Retinal pigment epithelial cell (primary cell): ENCODE measurements at regions not wholly inside any gene's neighbourhood (a gene's known extent, or its start where the extent isn't known, plus 50 kb on each side); places are given as distances from the start of the nearest gene placed in this dataset.

ENCODE experiments used
- DNase-seq: peaks from one replicate; pipeline ENCODE4 v3.0.0-alpha.2; 2010; ENCODE audit warnings: low read depth
- H3K4me3 ChIP-seq: 2 replicates; pipeline ENCODE4 v1.5.1; 2011; ENCODE audit warnings: mild to moderate bottlenecking, low read length, control low read depth, moderate library complexity
- CTCF ChIP-seq: conservative IDR thresholded peaks from 2 replicates; pipeline ENCODE4 v1.5.1; 2011; ENCODE audit warnings: low read depth, low read length, control low read depth, inconsistent platforms

GRCh38 chr20:57934913-57935312, 225.1 kb upstream of the PMEPA1 start:
- no peak for DNase-seq
- H3K4me3 ChIP-seq = no peak overlapping the region
- TF ChIP-seq CTCF = no peak

DNA sequence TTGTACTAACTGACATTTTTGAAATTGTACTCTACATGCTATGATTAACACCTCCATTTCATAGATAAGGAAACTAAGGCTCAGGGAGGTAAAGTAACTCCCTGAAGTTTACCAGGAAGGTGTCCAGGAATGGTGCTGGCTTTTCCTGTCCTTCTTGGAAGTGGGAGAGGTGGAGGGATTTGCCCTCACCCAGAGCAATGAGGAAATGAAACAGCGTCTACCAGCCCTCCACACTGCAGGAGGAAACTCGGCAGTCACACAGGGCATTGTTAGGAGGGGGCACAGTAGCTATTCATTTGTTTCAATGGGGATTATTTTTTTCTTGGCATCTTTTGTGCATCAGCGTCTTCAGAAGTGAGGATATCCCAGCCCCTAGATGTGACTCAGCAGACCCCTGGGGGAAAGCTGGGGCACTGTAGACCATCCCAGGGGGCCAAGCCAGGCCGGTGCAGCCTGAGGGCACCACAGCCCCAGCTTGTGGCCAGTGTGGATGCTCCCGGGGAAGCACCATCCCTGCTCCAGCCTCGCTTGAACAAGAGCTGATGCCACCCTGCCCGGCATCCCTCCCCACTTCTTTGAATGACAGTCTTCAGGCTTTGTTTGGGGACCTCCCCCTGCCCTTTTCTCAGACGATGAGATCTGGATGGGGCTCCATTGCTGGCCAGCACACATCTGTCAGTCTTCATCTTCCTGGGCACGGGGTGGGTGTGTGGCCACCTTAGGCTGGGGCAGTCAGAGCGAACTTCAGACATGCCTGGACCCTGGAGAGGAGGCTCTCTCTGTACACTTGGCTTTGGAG, 224.4 kb upstream of the PMEPA1 start:
- no peak overlapping the region for H3K4me3 ChIP-seq
- DNase-seq = no peak
- no peak for TF ChIP-seq CTCF

DNA sequence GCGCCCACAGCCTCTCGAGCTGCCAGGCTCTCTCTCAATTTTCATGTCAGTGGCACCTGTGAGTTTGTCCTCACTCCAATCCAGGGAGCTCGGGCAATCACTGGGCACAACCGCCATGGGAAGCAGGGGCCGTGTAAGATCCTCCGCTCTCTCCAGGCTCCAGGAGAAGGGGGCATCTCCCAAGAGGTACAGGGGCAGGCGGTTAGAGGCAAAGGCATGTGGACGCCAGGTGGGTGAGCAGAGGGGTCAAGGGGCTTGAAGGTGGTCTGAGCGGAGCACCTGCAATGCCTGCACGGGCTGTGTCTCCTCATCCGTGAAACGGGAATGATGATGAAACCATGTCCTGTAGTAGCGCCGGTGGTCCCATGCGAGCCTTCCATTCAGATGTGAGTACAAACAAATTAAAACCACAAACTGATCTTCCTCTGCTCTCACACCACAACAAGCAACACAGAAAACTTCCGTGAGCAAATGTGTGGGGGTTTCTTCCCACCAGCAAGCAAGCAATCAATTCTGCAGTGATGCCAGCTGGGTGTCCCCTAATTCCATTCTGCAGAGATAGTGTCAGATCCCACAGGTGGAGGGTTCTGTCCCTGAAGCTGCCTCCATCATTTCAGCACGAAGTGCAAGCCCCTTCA, 222.5 kb upstream of the PMEPA1 start:
- TF ChIP-seq CTCF = no peak

DNA sequence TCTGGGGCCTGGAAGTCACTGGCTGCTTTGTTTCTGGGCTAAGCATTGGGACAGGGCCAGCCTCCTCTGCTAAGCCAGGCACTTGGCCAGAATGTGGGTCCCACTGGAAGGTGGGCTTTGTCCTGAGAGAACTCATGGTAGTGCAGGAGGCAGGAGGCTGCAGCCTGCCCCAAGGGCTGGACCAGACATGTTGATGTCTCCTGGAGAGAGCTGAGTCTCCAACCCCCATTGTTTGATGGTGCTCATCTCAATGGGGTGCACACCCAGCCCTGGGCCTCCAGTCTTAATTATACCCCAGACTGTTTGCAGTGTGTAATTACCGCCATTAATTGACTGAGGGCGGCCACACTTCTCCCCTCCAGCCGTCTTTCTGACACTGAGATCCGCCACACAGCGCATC, 220.5 kb upstream of the PMEPA1 start:
- H3K4me3 ChIP-seq = no peak overlapping the region
- TF ChIP-seq CTCF = no peak
- DNase-seq = no peak

More for the DNA sequence above, 222.5 kb upstream of the PMEPA1 start:
- DNase-seq = no peak
- H3K4me3 ChIP-seq = no peak overlapping the region

- no peak overlapping the region for H3K4me3 ChIP-seq
- TF ChIP-seq CTCF = no peak
- no peak for DNase-seq
These were observed 218.6 kb upstream of the PMEPA1 start for GRCh38 chr20:57928181-57928967.

DNA sequence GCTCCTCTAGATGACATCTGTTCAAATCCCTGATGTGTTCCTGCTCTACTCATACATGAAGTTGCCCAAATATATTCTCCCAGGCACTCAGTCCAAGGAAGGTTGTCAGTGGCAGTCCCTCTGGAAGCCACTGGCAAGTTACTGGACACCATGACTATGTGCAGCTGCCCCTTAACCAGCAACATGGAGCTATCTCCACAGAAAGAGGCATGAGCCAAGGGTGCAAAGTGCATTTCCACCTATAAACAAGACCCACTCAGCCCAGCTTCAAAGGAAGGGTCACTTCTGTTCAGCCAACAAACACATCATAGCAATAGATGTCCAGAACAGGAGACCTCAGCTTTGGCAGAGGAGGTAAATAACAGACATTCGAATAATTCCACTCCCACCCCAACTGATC, 217.6 kb upstream of the PMEPA1 start:
- H3K4me3 ChIP-seq = no peak overlapping the region
- no peak for DNase-seq
- TF ChIP-seq CTCF = no peak
